ENCODE measurements at regions not wholly inside any gene's neighbourhood (a gene's known extent, or its start where the extent isn't known, plus 50 kb on each side); places are given as distances from the start of the nearest gene placed in this dataset.

DNA sequence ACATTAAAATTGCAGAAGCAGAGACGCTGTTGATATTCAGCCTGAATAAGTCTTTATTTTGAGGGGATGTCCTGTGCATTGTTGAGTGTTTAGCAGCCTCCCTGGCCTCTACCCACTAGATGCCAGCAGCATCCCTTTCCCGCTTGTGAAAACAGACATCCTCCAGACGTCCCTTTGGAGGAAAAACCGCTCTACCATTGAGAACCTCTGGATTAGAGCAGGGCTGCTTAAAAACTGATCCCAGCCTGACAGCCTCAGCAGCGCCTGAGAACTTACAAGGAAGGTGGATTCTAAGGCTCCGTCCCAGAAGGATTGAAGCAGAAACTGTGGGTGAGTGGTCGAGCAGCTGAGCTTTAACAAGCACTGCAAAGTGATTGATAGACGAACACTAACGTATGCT lies 349.7 kb downstream of the CYRIA start:
- ATAC-seq: no peak

DNA sequence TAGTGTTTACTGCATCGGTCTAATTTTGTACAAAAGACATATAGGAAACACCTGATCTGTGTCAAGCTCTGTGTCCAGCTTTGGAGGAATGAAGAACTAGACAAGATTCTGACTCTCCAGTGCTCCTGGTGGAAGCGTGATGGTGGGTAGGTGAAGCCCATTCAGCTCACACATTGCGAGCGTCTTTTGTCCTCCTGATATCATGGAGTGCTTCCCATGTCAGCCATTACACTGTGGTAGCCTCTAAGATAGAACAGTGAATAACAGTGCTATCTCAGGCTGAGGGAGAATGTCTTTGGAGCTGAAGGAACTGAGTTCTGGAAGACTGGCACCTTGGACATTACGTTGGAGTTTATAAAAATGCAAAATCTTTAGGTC lies 350.2 kb downstream of the CYRIA start:
- ATAC-seq: no peak

DNA sequence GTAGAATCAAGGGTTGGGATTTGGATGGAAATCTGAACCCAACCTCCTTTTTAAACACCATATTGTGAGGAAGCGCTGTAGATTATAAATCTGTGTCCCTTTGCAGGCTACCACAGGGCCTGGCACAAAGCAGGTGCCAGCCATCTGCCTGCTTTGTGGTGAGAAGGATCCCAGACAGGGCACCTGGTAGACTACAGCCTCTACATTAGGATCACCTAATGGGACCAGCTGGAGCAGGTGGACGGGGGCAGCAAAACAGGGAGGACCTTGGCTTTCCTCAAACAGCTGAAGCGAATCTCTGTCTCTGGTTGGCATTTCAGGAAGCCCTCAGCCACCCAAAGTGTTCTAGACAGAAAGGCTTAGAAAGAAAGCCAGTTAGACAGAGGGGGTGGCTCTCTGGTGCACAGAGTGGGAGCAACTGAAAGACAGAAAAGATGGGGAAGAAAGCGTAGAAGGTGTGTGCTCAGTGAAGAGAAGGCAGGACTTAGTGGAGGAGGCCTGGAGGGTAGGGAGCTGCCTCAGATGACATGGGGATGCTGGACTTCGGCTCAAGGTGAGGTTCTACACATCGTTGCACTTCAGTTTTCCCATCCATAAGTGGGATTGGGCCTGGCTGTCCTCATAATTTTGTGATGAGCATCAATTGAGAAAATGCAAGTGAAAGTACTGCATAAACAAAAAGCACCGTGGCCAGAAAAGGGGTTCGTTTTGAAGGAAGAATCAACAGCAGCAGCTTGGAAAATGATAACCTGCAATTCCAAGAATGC lies 350.8 kb downstream of the CYRIA start:
- no peak for ATAC-seq

DNA sequence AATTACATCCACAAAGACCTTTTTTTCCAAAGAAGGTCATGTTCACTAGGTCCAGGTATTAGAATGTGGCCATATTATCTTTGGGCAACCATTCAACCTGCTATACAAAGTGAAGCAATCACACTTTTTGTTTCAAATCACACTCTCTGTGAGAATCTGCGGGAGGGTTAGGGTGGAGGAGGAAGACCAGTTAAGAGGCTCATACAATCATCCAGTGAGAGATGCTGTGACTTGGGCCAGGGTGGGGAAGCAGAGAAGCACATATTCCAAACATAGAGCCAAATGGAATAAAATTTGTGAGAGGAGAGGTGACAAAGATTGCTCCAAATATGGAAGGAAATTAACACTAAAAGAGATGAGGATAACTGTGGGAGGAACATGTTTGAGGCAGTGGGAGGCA lies 351.6 kb downstream of the CYRIA start:
- no peak for ATAC-seq

DNA sequence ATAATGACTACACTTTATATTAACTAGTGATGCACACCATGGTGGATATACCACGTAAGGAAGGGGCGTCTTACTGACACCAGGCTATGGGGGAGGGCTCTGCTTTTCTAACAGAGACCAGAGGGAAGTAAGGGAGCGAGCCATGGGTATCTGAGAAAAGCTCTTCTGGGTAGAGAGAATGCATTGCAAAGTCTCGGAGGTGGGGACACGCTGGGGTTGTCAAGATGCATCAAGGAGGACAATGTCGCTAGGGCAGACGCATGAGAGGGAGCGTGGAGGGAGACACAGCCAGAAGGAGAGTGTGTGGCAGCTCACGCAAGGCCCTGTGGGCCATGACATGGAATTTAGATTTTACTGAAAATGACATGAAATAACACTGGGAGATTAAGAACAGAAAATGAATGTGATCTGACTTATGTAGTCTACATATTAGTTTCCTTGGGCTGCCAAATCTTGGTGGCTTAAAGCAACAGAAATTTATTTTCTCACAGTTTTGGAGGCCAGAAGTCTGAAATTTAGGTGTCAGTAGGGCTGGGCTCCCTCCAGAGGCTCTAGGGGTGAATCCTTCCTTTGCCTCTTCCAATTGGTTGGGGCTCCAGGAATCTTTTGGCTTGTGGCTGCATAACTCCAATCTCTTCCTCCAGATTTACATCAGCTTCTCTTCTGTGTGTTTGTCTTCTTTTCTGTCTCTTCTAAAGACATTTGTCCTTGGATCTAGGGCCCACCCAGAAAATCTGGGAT lies 352.2 kb downstream of the CYRIA start:
- no peak for ATAC-seq

DNA sequence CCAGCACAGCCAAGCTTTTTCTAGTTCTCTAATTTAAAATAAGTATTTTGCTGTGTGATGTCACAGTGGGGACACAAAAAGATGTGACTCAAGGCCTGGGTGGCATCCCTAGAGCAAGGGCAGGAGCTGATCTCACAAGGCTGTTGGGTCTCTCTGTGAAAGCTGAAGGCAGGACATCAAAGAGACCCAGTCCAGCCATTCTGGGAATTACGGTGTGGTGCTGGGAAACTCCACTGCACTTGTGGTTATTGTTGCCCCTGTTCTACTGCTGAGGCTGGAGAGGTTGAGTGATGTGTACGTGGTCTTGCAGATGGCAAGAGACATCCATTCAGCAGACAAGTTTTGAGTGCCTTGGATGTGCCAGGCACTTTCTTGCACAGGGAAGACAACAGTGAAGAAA lies 352.9 kb downstream of the CYRIA start:
- ATAC-seq: no peak

DNA sequence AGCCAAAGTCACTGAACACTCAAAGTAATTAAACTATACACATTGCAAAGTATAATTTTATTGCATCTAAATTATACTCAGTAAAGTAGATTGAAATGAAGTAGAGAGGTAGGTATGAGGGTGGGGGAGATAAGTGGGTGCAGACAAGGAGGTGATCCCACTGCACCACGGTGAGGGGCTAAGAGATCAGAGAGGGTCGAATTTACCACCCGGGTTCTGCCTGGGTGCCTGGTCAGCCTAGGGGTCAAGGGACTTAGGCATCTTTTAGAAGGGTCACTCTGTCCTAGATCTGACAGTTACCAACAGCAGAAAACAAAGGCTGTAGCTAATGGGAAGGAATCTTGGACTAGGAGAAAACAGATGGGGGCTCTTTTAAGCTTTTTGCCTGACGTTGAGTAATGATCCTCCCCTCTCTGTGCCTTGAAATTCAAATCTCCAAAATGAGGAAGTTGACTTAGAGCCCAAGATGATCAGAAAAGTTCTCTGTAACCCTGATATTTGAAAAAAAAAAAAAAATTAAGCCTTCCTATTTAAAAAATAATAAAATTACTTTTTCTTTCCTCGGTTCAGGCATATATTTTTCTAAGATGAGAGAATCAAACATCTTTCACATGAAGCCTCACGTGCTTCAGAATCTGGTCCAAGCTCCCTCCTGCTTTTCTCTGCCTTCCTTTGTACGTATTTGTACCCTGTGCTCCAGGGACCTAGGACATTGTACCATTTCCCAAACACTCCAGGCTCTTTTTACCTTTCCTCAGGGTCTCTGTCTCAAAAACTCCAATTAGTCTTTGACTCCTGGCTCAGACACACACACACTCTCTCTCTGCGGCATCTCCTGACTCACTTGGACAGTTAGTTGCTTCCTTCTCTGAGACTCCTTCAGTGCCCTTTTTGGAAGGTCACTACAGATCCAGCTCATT lies 353.9 kb downstream of the CYRIA start:
- ATAC-seq: no peak

DNA sequence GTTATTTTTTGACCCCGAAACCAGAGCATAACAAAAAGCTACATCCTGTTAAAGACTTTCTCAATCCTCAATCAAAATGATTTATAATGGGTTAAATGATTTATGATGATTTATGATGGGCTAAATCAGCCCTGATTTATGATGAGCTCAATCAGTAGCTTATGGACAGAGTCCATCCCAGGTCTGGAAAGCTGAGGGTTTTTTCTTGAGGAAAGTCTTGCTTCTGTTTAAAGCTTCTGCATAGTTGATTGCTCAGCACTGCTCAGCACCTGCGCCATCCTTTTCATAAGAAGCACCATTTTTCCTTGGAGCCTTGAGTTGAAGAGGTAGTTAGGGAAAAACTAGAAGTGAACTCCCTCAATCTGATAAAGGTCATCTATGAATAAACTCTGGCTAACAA lies 356.8 kb downstream of the CYRIA start:
- ATAC-seq: no peak

DNA sequence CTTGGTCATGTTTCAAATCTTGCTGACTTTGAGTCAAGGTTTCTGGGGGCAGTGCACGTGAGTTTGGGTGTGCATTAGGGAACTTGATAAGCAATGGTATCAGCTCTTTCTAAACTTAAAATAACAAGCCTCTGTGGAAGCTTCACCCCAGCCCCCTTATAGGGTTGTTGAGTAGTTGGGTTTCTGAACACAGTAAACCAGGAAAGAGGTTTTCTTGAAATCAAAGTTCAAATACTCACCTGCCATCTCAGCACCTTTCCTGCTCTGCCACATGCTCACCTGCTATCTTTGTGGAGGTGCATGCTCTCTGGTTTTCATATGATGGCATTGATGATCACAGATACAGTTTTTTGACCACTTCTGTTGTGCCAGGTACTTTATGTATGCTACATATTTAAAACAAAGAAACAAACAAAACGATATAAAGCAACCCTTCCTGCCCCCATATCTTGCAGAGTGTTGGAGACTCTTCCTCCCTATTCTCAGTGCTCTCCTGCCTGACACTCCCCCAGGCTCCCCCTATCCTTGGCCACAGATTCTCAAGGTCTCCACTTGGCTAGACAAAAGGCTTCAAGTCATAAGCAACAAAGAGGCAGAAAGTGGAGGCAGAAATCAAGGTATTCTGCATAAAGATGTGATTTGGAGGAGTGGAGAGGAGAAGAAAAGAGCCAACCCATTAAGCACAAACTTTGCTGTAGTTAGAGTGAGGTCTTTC lies 360.6 kb downstream of the CYRIA start:
- ATAC-seq: no peak

DNA sequence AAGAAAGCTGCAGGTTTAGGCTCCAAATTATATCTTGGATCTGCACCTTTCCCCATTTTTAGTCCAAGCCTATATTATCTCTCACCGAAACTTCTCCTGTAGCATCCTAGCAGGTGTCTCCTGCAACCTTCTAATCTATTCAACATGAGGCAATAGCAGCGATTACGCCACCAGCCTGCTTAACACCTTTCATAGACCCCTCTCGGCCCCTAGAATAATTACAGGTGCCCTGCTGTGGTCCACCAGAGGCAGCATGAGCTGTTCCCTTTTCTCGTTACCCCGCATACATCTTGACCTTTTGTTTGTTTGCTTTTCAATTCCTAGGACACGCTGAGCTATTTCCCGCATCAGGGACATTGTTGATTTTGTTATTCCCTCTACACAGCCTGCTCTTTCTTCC lies 361.9 kb downstream of the CYRIA start:
- ATAC-seq: no peak

DNA sequence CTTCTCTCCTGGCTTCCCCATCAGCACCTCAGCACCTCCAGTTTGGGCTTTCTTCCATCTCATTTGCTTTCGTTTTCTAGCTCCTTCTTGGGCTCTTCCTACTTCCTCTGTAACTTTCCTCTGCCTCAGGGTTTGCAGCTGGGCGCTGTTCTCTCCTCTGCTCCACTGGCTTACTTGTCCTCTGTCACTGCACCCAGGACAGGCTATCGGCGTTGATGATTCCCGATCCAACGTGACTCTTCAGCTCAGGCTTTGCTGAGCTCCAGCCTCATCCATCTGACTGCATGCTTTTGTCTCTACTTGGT lies 362.4 kb downstream of the CYRIA start:
- ATAC-seq: no peak

DNA sequence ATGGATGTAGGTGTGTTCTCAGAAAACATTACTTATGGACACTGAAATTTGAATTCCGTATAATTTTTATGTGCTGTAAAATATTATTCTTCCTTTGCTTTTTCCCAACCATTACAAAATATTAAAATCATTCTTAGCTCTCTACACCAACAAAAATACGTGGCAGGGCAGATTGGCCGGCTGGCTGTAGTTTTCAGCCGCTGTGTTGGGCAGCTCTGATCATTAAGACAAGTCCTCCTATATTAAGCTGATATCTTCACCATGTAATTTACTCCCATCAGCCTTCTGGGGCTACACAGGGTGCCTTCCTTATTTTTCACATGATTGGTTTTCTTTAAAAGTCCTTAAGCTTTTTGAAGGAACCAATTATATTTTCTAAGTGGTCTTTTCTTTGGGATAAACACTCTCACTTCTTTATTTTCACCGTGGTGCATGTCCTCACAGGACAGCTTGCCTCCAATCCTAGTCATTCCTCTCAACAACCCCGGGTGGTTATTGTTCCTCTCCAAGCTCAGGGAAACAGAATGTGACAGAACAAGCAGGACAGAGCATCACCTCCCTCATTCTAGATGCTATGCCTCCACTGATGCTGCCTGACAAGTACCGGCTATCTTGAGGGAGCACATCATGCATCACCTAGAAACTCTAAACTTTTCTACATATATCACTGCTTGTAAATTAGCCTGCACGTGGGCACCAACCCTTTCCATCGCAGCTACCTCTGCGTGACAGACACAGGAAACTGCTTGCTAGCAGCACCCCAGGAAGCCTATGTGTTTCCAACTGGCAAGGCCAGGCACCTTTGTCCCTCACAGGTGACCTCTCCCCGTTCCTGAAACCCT lies 362.3 kb downstream of the MYCN start:
- no peak for ATAC-seq

DNA sequence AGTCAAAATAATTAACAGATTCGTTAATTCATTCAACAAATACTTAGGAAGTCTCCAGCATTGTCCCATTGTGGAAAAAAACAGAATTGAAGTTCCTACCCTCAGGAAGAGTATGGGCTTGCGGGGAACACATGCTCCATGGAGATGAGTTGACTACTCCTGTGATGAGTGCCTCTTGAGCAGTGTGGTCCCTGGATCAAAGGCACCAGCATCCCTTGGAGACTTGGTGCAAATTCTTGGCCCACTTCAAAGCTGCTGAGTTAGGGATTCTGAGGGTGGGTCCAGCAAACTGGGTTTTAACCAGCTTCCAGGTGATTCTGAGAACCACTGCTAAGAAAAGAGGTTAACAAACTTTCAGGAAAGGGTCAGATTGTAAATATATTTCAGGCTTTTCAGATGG lies 361.6 kb downstream of the MYCN start:
- no peak for ATAC-seq

DNA sequence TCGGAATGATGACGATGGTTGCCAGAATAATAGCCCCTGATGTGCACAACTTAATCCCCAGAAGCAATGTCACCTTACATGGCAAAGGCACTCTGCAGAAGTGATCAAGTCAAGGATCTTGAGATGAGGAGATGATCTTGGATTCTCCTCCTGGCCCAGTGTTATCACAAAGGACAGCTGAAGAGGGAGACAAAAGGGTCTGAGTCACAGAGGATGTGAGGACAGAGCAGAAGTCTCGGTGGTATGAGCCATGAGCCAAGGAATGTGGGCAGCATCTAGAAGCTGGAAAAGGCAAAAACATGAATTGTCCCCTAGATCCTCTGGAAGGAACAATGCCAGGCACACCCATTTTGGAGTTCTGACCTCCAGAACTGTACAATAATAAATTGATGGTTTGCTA lies 358.5 kb downstream of the MYCN start:
- ATAC-seq: no peak

DNA sequence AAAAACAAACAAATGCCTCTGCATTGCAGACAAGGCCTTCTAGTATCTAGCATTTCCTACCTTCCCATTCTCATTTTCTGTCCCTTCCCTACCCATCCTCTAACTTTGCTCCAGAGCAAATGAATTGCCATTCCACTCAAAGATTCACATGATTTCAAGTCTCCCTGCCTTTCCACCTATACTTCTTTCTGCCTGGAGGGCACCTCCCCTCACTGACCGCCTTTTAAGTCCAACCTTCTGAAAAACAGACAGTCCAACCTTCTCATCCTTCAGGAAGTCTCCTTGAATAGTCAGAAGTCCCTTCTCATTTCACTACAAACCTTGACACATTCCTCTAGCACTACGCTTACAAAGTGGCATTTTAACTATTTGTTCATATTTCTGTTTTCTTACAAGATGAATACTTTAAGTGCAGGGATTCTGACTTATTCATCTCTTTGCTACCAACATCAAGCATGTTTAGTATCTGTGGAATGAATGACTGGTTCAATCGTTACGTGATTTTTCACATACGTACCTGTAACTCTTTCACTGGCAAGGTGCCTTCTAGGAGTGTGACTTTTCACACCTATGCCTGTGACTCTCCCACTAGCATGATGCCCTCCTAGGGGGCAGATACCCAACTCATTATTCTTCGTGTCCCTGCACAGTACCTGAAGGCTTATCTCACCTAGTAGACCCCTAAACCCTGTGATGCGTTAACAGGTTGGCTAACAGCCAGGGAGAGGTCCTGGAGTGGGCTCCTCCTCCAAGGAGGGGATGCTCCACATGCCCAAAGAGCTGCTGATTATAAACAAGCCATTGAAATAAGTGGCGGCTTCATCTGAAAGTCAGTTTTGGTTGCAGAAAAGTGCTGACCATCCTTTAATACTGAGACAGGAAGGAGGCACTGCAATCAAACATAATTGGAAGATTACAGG lies 356.2 kb downstream of the MYCN start:
- no peak for ATAC-seq

DNA sequence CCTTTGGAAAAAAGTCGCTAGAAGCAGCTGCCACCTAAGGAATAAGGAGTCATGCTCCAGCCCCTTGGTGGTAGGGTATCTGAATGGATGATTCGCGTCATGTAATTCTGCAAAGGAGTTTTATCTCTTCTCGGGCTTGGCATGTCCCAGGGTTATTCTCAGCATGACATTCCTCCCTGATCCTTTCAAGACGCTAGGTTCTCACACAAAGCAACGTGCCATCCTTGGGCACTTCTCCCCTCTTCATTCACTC lies 355.6 kb downstream of the MYCN start:
- no peak for ATAC-seq

DNA sequence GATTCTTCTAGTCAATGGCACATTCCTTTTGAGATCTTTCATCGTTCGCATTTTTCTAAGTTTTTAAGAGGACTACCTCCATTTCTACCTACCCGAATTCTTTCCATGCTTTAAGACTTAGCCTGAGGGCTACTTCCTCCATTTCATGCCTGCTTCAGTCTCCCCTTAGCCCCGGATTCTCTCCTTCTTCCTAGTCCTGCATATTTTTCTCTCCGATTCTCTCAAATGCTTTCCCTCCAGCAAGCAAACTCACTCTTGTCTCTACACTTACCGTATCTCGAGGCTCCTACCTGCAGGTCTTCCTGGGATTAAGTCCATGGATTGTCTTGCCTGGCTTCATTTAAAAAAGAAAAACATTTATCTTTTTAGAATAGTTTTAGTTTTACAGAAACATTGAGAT lies 354.4 kb downstream of the MYCN start:
- no peak for ATAC-seq

DNA sequence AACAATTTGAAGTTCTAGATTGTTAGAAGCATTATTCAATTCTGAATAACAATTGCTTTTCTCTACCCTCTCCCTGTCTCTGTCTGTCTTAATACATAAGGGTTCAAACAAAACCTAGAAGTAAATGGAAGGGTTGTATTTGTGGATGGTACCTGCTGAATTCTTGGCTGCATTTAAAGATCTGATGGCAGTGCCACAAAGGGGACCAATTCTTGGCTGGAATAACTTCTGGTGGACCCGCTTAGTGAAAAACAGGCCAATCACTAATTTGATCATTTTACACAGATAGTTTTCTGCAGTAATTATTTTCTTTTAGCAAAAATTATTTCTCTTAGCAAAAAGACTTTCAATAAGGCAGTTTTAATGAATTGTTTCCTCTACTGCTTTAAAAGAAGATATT lies 353.5 kb downstream of the MYCN start:
- no peak for ATAC-seq

DNA sequence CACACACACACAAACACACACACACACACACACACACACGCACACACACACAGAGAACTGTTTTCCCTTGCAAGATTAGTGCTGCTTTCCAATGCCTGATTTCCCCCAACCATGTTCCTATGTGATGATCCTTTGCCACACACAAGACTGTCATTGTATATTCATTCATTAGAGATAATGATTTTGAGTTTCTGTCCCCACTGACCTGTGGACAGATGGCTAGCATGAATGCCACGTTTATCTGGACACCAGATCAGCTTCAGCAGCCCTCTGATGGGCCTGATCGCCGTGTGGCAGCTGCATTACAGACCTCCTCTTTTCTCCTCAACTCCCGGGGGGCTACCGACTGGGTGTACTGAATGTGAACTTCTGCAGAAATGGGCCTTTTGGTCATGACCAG lies 353.0 kb downstream of the MYCN start:
- no peak for ATAC-seq

DNA sequence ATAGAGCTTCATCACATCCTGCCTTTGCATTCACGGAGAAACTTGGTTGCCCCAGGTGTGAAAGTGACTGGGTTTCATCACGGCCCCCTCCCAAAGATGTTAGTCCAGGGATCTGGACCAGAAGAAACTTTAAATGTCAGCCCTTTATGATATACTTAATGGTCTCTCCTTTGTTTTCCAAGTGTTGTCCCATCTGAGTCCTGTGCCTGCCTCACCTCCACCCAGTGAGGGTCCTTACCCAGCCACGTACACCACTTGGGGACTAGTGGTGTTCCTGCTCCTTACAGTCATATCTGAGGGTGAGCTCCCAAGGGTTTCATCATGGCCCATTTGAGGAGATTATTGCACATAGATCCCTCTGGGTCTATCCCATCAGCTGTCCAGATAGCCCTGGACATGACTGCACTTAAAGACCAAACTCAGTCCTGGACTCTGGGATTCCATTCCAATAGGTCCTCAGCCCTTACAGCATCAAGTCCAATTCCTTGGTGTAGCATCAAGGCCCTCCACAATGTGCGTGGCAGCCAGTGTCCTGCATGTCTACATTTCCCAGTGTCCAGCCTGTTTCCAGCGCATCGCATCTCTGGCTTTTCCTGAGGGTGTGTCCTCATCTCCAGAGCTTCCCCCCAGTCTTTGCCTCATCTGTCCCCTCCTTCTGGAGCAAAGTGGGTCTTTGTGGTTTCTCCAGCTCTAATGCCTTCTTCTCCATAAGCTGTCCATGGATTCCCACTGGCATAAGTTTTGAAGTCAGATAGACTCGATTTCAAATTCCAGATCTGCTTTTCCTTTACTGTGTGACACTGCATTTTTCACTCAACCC lies 351.6 kb downstream of the MYCN start:
- ATAC-seq: no peak
